Activated B cell treated with CpG ODN at 0.5 μM for 24 hours (primary cell): ENCODE measurements at regions not wholly inside any gene's neighbourhood (a gene's known extent, or its start where the extent isn't known, plus 50 kb on each side); places are given as distances from the start of the nearest gene placed in this dataset.
"Not testable (repeated sequence)": the region's sequence is repeated elsewhere in the genome, so short reads cannot be mapped to it uniquely, and the experiment has no call there.

Experiments
- ATAC-seq: fragments of 200-7000 bp; cut with Tn5 transposase; one replicate; pipeline ENCODE4 v1.10.0; 2021; ENCODE audit warnings: low read depth, mild to moderate bottlenecking, moderate library complexity
- CTCF ChIA-PET: fragments of 350-600 bp; sonication (Branson Sonifier 250); formaldehyde crosslinking; loops from one replicate; lab custom pipeline; 2021; ENCODE audit warnings: antibody characterized with exemption; lab: Charles Lee
- POLR2A ChIA-PET: fragments of 350-600 bp; sonication (Branson Sonifier 250); formaldehyde crosslinking; loops from one replicate; lab custom pipeline; 2021; ENCODE audit warnings: antibody characterized with exemption; lab: Charles Lee
- DNase-seq: peaks from one replicate; pipeline ENCODE4 v3.0.0; 2022
- H3K27ac Mint-ChIP-seq: one replicate; pipeline ENCODE4 v1.8.0; 2020; ENCODE audit warnings: mixed read lengths
- H3K27me3 Mint-ChIP-seq: one replicate; pipeline ENCODE4 v1.8.0; 2021; ENCODE audit warnings: mixed read lengths
- H3K36me3 Mint-ChIP-seq: one replicate; pipeline ENCODE4 v1.8.0; 2021; ENCODE audit warnings: low read depth, mixed read lengths
- H3K4me1 Mint-ChIP-seq: one replicate; pipeline ENCODE4 v1.8.0; 2021; ENCODE audit warnings: mixed read lengths
- H3K4me3 Mint-ChIP-seq: one replicate; pipeline ENCODE4 v1.8.0; 2020; ENCODE audit warnings: mild to moderate bottlenecking, mixed read lengths
- H3K9me3 Mint-ChIP-seq: one replicate; pipeline ENCODE4 v1.8.0; 2020; ENCODE audit warnings: mixed read lengths
- intact Hi-C: fragments of 100-400 bp; cut with micrococcal nuclease; formaldehyde crosslinking; loops from one replicate; pipeline ENCODE4 v1.15.1; 2024
- TF ChIP-seq, protein P1 (sequence below): fragments of 200-600 bp; IDR thresholded peaks from one replicate; pipeline ENCODE4 v1.8.0; 2022; ENCODE audit warnings: antibody characterized with exemption, mild to moderate bottlenecking

DNA sequence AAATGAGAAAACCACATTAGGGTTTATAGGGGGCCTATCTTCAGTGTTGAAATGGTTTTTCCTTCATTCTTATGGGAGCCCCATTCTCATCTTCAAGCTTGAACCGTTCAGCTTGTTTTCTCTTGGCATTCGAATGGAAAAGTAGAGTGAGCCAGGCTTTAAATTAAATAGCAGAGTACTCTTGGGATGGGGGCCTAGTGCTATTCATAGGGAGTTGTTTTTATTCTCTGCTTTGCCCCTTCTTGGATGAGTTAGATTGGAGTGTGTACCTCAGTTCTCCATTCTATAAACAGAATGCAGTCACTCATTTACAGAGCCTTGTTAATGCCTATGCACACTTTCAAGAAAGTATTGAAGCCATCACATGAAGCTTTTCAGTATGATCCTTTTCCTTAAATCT lies 127.9 kb downstream of the FAM170A start:
- no peaks in the 10 kb centered on the region for H3K9me3 Mint-ChIP-seq
- ATAC-seq: no peak
- intact Hi-C loops: no loop called here
- no peaks in the 10 kb centered on the region for H3K36me3 Mint-ChIP-seq
- POLR2A ChIA-PET: no interaction called here
- no peak overlapping the region for H3K4me3 Mint-ChIP-seq
- CTCF ChIA-PET: no interaction called here
- TF ChIP-seq, protein P1, sequence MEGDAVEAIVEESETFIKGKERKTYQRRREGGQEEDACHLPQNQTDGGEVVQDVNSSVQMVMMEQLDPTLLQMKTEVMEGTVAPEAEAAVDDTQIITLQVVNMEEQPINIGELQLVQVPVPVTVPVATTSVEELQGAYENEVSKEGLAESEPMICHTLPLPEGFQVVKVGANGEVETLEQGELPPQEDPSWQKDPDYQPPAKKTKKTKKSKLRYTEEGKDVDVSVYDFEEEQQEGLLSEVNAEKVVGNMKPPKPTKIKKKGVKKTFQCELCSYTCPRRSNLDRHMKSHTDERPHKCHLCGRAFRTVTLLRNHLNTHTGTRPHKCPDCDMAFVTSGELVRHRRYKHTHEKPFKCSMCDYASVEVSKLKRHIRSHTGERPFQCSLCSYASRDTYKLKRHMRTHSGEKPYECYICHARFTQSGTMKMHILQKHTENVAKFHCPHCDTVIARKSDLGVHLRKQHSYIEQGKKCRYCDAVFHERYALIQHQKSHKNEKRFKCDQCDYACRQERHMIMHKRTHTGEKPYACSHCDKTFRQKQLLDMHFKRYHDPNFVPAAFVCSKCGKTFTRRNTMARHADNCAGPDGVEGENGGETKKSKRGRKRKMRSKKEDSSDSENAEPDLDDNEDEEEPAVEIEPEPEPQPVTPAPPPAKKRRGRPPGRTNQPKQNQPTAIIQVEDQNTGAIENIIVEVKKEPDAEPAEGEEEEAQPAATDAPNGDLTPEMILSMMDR: no peak
- DNase-seq: no peak
- H3K4me1 Mint-ChIP-seq: no peaks in the 10 kb centered on the region
- no peak overlapping the region for H3K27ac Mint-ChIP-seq
- peaks cover 11% of the 10 kb centered on the region for H3K27me3 Mint-ChIP-seq

DNA sequence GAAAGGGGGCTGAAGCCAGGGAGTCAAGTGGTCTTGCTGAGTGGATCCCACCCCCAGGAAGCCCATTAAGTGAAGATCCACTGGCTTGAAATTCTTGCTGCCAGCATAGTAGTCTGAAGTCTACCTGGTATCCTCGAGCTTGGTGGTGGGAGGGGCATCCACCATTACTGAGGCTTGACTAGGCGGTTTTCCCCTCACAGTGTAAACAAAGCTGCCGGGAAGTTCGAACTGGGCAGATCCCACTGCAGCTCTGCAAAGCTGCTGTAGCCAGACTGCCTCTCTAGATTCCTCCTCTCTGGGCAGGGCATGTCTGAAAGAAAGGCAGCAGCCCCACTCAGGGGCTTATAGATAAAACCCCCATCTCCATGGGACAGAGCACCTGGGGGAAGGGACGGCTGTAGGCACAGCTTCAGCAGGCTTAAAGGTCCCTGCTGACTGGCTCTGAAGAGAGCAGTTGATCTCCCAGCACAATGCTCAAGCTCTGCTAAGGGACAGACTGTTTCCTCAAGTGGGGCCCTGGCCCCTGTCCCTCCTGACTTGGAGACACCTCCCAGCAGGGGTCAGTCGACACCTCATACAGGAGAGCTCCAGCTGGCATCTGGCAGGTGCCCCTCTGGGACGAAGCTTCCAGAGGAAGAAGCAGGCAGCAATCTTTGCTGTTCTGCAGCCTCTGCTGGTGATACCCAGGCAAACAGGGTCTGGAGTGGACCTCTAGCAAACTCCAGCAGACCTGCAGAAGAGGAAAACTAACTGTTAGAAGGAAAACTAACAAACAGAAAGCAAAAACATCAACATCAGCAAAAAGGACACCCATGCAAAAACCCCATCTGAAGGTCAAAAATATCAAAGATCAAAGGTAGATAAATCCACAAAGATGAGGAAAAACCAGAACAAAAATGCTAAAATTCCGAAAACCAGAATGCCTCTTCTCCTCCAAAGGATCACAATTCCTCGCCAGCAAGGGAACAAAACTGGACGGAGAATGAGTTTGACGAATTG lies 140.6 kb downstream of the FAM170A start:
- intact Hi-C loops, H3K27me3 Mint-ChIP-seq, CTCF ChIA-PET, H3K4me3 Mint-ChIP-seq, DNase-seq, H3K27ac Mint-ChIP-seq, ATAC-seq, POLR2A ChIA-PET, H3K36me3 Mint-ChIP-seq, H3K9me3 Mint-ChIP-seq, H3K4me1 Mint-ChIP-seq: not testable (repeated sequence)

DNA sequence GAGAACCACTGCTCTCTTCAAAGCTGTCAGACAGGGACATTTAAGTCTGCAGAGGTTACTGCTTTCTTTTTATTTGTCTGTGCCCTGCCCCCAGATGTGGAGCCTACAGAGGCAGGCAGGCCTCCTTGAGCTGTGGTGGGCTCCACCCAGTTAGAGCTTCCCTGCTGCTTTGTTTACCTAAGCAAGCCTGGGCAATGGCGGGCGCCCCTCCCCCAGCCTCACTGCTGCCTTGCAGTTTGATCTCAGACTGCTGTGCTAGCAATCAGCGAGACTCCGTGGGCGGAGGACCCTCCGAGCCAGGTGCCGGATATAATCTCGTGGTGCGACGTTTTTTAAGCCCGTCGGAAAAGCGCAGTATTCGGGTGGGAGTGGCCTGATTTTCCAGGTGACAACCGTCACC lies 150.8 kb downstream of the FAM170A start:
- H3K27me3 Mint-ChIP-seq, H3K27ac Mint-ChIP-seq, CTCF ChIA-PET, POLR2A ChIA-PET, H3K9me3 Mint-ChIP-seq, H3K4me3 Mint-ChIP-seq, H3K4me1 Mint-ChIP-seq, ATAC-seq, intact Hi-C loops, DNase-seq, H3K36me3 Mint-ChIP-seq: not testable (repeated sequence)

DNA sequence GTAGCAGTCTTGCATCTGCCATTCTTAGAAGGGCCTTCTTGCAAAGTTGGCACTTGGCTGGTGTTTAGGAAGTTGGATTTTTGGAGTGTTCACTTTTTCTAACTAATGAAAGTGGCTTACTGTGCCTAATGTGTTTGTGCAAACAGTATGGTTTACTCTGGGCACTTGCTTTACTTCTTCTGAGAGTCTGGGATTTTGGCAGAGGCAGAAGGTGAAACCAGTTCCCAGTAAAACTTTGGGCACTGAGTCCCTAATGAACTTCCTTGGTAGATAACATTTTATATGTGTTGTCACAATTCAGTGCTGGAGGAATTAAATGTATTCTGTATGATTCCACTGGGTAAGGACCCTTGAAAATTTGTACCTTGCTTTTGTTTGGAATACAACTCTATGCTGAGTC lies 155.7 kb downstream of the FAM170A start:
- DNase-seq (no peak), ATAC-seq (no peak)
- no peak overlapping the region for H3K4me3 Mint-ChIP-seq
- intact Hi-C loops: no loop called here
- H3K36me3 Mint-ChIP-seq: no peaks in the 10 kb centered on the region
- no peaks in the 10 kb centered on the region for H3K4me1 Mint-ChIP-seq
- CTCF ChIA-PET: no interaction called here
- H3K27me3 Mint-ChIP-seq: peaks cover 3% of the 10 kb centered on the region
- POLR2A ChIA-PET: no interaction called here
- TF ChIP-seq, protein P1: no peak
- H3K27ac Mint-ChIP-seq: no peak overlapping the region
- H3K9me3 Mint-ChIP-seq: no peaks in the 10 kb centered on the region

DNA sequence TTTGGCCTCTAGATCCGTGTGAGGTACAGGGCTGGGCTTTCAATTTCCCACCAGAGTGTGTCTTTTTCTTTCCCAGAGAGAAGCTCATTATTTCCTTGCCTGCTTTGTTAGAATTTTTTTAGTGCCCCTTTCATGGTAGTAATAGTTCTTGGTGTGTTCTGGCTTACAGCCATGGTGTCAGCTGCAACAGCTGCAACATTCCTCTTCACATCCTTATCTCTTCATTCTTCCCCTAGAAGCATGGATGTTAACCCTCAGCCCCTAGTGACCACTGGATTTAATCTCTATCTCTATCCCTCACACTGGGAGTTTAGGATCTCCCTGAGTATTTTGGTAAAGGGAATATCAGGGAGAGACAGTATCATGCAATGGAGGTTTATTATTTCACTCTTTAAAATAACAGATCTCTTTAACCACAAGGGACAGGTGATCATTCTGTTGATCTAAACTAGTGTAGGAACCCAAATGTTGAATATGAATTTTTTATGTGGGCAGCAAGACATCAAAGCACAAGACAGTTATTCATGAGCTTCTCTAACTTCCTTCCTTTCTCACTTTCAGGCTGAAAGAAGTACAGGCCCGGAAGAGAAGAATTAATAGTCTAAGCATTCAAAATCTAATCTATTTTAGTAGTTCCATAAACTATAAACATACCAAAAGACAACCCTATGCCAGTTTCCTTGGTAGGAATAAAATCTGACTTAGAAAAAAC lies 160.2 kb downstream of the FAM170A start:
- ATAC-seq (no peak), DNase-seq (no peak)
- intact Hi-C loops: no loop called here
- no peaks in the 10 kb centered on the region for H3K9me3 Mint-ChIP-seq
- peaks cover 3% of the 10 kb centered on the region for H3K27me3 Mint-ChIP-seq
- H3K4me3 Mint-ChIP-seq: no peak overlapping the region
- no peak overlapping the region for H3K27ac Mint-ChIP-seq
- no peaks in the 10 kb centered on the region for H3K4me1 Mint-ChIP-seq
- ChIA-PET CTCF (no interaction called here), POLR2A (no interaction called here)
- no peaks in the 10 kb centered on the region for H3K36me3 Mint-ChIP-seq
- TF ChIP-seq, protein P1: no peak

DNA sequence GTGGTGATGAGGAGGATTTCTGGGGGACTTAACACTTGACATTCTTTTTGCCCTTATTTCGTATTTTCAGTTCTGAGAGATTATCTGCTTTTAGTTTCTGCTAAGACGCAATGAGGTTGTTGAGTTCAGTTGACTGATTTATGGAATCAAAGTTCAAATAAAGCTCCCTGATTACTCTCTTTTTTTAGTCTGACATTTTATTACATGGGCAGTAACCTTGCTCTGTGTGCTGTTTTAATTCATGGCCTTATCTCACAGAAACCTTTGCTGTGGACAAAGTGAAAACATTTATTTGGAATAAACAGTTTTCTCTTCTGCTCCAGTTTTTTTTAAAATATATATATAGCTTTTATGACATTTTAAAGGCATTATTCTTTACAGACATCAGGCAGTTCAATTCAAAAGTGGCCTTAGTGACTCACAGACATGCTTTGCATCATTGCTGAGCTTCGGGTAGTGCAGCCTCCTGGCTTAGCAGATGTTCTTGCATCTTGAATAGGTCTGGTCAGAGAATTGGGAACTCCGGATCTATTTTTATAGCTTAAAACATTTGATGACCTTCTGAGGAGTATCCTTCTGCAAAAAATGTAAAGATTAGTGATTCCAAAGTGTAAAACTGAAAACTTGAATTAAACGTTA lies 162.9 kb downstream of the FAM170A start:
- POLR2A ChIA-PET: no interaction called here
- Mint-ChIP-seq H3K4me3 (no peak overlapping the region), H3K4me1 (no peaks in the 10 kb centered on the region), H3K27ac (no peak overlapping the region), H3K27me3 (no peaks in the 10 kb centered on the region), H3K9me3 (no peaks in the 10 kb centered on the region), H3K36me3 (no peaks in the 10 kb centered on the region)
- TF ChIP-seq, protein P1: no peak
- DNase-seq: no peak
- intact Hi-C loops: no loop called here
- ATAC-seq: no peak
- CTCF ChIA-PET: no interaction called here
